HG03159 (cell line): ENCODE measurements at regions not wholly inside any gene's neighbourhood (a gene's known extent, or its start where the extent isn't known, plus 50 kb on each side); places are given as distances from the start of the nearest gene placed in this dataset.
"Not testable (repeated sequence)": the region's sequence is repeated elsewhere in the genome, so short reads cannot be mapped to it uniquely, and the experiment has no call there.

Source experiments
- ATAC-seq: cut with Tn5 transposase; IDR thresholded peaks from one replicate; pipeline ENCODE4 v1.9.1; 2021; ENCODE audit warnings: mild to moderate bottlenecking, moderate library complexity; ENCODE audit not compliant: unreplicated experiment

- ATAC-seq = no peak
Measured at GRCh38 chr4:152073351-152074087, 312.7 kb upstream of the GATB start.

GRCh38 chr4:152072906-152073305 is 312.1 kb upstream of the GATB start:
- no peak for ATAC-seq

DNA sequence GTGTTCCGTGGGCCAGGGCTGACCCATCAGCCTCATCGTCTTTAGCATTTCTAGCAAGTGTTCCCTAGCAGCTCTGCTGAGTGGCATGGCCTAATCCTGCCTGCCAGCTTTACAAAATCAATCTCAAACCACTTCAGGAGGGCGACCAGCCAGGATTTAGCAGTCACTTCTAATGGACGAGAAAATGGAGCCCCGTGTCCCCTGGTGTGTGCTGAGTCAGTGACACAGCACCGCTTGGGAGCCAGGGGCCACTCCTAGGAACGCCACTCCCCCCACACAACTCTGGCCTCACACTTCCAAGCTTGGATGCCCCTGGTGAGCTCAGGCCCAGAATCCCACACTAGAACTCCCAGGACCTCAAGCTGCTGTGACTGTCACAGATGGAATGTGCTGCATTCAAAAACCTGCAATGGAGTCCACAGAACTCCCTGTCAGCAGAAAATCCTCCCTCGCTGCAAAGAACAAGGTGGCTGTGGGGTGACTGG is 311.2 kb upstream of the GATB start:
- ATAC-seq = no peak

GRCh38 chr4:152070854-152071253 is 310.0 kb upstream of the GATB start:
- ATAC-seq = no peak

DNA sequence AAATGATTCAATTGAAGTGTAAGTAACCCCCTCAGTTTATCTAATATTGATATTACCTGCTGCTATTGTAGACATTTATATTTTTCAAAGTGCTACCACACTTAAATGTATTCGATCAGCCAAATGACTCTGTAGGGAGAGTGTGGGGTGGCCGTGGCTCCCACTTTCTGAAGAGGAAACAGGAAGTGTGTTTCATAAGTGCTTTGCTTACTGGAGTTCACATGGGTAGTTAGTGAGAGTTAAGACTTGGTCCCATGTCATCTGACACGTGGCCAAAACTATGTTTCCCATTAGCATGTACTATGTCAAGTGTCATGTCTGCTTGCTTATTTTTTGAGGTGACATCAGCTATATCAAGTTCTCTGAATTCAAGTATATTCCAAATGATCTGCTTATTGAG is 308.1 kb upstream of the GATB start:
- no peak for ATAC-seq

GRCh38 chr4:152065545-152065944 is 304.7 kb upstream of the GATB start:
- no peak for ATAC-seq

DNA sequence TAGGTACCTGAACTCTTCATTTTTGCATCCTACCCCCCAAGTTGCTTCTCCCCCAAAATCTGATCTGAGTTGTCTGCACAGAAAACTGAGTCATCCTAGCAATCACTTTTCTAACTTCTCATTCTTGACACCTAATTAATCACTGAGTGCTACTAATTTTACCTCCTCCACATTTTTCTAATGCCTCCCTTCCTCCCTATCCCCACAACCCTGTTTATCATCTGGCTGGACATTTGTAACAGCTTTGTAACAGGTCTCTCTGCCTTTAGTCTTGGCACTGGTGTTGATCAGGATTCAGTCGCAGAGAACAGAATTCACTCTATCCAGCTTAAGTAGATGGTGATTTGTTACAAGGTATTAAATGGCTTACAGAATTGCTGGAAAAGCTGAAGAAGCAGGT is 303.9 kb upstream of the GATB start:
- no peak for ATAC-seq

DNA sequence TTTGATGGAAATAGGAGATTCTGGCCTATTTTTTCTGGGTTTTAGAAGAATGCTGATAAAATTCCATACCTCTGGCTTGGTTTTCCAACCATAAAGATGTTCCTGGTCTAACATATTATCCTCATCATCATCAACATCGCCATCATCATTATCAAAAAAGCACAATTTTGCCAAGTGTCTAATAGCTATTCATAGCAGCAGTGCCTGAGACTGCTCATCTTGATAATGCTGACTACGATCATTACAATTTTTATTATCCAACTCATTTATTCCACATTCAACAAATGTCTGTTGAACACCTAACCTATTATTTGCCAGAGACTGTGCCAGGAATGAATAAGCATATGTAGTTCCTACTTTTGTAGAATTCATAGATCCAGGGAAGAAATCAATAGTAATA is 303.5 kb upstream of the GATB start:
- no peak for ATAC-seq

DNA sequence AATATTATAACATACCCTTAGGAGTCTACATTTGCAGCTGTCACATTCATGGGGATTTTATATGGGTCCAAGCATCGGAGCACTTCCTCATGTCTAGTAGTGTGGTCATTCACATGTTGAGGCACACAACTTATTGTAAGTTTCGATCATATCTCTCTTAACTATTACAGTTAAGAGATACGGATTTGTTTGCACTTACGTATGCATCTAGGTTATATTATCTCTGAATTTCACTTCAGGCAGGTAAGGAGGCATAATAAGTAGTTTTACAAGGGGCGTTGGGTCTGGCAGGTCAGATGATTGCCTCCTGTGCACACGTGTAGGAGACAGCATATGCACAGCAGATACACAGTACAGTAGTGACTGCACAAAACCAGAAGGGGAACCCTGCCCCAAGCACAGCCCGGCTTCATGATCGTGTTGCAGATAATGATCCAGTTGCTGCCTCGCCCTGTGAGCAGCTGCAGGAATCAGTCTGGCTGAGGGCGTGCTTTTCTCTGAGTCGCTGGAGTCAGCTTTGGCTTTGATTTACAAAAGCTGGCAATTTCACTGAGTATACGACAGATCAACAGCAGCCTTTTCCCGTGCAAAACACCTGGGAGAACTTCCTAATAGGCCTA is 302.9 kb upstream of the GATB start:
- ATAC-seq = no peak

- ATAC-seq = no peak
Measured at GRCh38 chr4:152062936-152063620, 302.3 kb upstream of the GATB start.

DNA sequence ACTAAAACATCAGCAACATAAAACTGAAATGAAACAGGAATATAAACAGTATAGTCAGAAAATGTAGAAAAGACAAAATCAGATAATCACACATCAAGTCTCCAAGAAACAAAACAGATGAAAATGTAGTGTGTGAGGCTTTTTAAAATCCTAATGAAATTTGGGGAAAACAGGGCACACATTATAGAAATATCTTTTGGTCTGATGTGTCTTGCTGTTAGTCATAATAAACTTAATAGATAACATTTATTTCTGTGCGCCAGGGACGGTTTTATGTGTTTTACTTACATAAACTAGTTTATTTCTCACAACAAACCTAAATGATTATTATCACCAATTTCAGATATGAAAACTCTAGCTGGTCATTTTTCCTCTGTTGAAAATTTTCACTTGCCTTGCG is 293.9 kb upstream of the GATB start:
- ATAC-seq = no peak

- no peak for ATAC-seq
Measured at GRCh38 chr4:152052451-152053057, 291.7 kb upstream of the GATB start.

GRCh38 chr4:152051332-152051731 is 290.5 kb upstream of the GATB start:
- ATAC-seq = not testable (repeated sequence)

GRCh38 chr4:152050106-152050505 is 289.3 kb upstream of the GATB start:
- no peak for ATAC-seq

DNA sequence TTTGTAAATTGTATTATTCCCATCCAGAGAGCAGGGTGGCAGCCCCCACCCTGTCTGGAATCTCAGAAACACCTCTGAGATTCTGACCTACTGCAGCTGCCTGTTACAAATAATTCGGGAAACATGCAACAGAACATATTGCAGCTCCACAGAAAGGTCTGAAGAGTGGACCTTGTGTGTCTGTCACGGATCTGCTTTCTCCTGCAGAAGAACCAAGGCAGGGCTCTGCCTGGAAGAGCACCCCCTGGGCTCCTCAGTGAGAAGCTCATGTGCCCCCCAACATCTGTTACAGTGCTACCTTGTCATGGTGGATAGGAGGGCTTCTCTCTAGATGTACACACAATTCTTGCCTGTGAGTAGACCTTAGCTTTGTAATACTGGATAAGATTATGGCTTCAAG is 286.6 kb upstream of the GATB start:
- no peak for ATAC-seq

GRCh38 chr4:152045807-152046571 is 285.2 kb upstream of the GATB start:
- ATAC-seq = peak; percentile 58

GRCh38 chr4:152045449-152045806 is 284.6 kb upstream of the GATB start:
- ATAC-seq = peak; percentile 35

DNA sequence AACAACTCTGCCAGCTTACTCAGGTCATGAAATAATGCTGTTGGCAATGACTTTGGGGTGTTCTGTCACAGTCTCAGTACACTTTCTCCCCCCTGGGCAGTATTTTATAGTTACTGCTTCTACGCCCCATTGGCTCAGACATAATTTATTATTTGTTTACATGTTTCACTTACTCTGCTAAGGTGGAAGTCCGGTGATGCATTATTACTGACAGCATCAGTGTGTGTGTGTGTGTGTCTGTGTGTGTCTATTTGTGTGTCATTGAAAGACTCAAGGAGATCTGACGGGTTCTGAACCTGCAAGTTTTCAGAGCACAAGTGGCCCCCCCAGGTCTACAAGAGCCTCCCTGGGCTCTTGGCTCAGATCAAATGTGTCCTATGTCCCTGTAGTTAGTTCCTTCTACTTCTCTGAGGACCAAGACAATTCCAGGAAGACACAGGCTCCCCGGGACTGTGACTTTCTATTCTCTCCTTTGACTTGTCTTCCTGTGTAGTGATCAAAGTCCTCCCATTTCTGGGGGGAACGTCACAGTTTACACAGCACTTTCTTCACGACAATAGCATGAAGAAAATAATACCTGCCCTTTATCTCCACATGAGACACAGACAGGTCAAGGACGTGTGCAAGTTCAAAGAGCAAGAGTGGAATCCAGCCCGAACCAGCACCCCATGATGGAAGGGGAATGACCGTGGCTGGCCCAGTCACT is 283.7 kb upstream of the GATB start:
- no peak for ATAC-seq

DNA sequence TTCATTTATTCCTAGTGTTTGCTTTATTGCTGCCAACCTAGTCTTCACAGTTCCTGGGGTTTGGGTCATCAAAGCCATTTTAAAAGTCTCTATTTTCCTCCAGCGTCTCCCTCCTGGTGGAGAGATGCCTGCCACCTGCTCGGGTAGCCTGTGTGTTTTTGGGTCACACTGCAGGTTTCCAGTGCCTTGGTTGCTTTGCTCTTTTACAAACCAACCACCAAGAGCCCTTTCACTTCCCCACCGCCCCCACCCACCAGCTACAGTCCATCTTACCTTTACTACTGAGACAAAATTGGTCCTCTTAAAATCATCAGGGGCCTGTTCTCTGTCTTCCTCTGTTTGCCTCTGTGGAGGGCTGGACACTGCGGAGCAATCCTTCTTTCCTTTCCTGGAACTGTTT is 280.5 kb upstream of the GATB start:
- no peak for ATAC-seq

- no peak for ATAC-seq
Measured at GRCh38 chr4:152039691-152040090, 278.9 kb upstream of the GATB start.
